RWPE2 (cell line): ENCODE measurements at regions not wholly inside any gene's neighbourhood (a gene's known extent, or its start where the extent isn't known, plus 50 kb on each side); places are given as distances from the start of the nearest gene placed in this dataset.
A peak's percentile ranks its signal among the peaks of the same experiment; 100 is the strongest.

Experiments used
- ATAC-seq: fragments of 200-7000 bp; cut with Tn5 transposase; 3 replicates; pipeline ENCODE4 v1.9.1; 2021; ENCODE audit warnings: low read depth
- DNase-seq: peaks from one replicate; pipeline ENCODE4 v3.0.0-alpha.2; 2020; ENCODE audit warnings: low spot score
- H3K27ac ChIP-seq: fragments of 450-650 bp; 2 replicates; pipeline ENCODE4 v1.5.1; 2017; ENCODE audit warnings: mild to moderate bottlenecking; ENCODE audit not compliant: poor library complexity, severe bottlenecking
- H3K27me3 ChIP-seq: fragments of 250-450 bp; sonication (Bioruptor Pico); 2 replicates; pipeline ENCODE4 v1.5.1; 2021; ENCODE audit warnings: mild to moderate bottlenecking, moderate library complexity; ENCODE audit not compliant: insufficient read depth, poor library complexity, severe bottlenecking
- H3K36me3 ChIP-seq: fragments of 250-450 bp; sonication (Bioruptor Pico); 2 replicates; pipeline ENCODE4 v1.5.1; 2020; ENCODE audit warnings: low read depth, mild to moderate bottlenecking, moderate library complexity
- H3K4me1 ChIP-seq: fragments of 250-450 bp; sonication (Bioruptor Pico); 2 replicates; pipeline ENCODE4 v1.5.1; 2021; ENCODE audit warnings: mild to moderate bottlenecking, moderate library complexity; ENCODE audit not compliant: insufficient read depth, poor library complexity, severe bottlenecking
- H3K4me3 ChIP-seq: fragments of 250-450 bp; sonication (Bioruptor Pico); 2 replicates; pipeline ENCODE4 v1.5.1; 2021; ENCODE audit warnings: mild to moderate bottlenecking, moderate library complexity; ENCODE audit not compliant: severe bottlenecking
- H3K9me3 ChIP-seq: fragments of 250-450 bp; sonication (Bioruptor Pico); 2 replicates; pipeline ENCODE4 v1.5.1; 2021; ENCODE audit warnings: mild to moderate bottlenecking, moderate library complexity; ENCODE audit not compliant: severe bottlenecking
- TF ChIP-seq, protein P1 (sequence below): fragments of 450-650 bp; IDR thresholded peaks from one replicate; pipeline ENCODE4 v1.5.1; 2017; ENCODE audit warnings: mild to moderate bottlenecking, moderate library complexity; ENCODE audit not compliant: poor library complexity, severe bottlenecking

DNA sequence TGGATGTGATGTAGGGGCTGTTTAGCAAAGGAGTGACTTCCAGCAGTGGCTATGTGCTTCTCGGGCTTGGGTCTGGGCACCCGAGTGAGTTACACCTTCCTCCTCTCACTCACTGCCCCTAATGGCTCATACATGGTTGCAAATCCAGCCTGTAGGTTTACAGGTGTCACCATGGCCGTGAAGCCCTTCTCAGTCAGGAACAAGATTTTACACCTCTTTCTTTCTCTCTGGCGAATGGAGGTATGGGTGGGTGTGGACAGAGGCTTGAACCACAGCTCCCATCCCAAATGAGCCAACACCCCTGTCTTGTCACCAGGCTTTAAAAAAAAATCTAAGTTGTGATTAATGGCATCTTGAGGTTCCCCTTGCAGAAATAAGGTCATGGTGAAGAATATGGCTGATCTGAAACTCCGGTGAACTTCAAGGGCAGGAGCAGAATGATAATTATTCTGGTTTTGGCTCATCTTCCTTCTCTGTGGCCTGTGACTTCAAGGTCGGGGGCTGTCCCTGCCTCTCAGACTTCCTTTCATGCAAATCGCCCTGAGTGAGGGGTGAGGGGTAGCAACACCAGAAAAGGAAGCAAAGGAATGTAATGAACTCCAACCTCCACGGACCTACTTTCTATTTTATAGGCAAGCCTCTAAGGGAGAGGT lies 331.2 kb downstream of the MAF start:
- Histone ChIP-seq H3K9me3 (no peaks in the 10 kb centered on the region), H3K27ac (no peak overlapping the region), H3K36me3 (no peaks in the 10 kb centered on the region), H3K27me3 (no peaks in the 10 kb centered on the region), H3K4me3 (no peak overlapping the region), H3K4me1 (no peaks in the 10 kb centered on the region)
- TF ChIP-seq, protein P1, sequence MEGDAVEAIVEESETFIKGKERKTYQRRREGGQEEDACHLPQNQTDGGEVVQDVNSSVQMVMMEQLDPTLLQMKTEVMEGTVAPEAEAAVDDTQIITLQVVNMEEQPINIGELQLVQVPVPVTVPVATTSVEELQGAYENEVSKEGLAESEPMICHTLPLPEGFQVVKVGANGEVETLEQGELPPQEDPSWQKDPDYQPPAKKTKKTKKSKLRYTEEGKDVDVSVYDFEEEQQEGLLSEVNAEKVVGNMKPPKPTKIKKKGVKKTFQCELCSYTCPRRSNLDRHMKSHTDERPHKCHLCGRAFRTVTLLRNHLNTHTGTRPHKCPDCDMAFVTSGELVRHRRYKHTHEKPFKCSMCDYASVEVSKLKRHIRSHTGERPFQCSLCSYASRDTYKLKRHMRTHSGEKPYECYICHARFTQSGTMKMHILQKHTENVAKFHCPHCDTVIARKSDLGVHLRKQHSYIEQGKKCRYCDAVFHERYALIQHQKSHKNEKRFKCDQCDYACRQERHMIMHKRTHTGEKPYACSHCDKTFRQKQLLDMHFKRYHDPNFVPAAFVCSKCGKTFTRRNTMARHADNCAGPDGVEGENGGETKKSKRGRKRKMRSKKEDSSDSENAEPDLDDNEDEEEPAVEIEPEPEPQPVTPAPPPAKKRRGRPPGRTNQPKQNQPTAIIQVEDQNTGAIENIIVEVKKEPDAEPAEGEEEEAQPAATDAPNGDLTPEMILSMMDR, result no peak
- DNase-seq, result no peak
- no peak for ATAC-seq

DNA sequence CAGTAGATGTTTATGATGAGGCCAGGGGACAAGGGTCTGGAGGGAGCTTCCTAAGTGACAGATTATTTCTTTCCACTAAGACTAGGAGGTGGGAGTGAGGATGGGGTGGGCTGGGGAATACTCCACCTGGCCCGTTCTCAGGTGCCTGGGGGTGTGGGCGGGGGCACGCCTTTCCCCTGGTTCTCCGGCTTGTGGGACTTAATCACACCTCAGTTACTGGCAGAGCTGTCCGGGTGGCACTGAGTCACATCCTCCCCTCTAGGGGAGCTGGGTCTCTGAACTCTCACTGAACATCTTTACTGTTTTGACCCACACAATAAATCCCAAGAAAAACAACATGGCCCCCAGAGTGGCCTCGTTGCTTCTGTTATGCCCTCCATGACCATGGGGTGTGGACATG lies 332.8 kb downstream of the MAF start:
- H3K9me3 ChIP-seq, result no peaks in the 10 kb centered on the region
- H3K4me1 ChIP-seq, result no peaks in the 10 kb centered on the region
- DNase-seq, result no peak
- TF ChIP-seq, protein P1, result no peak
- no peak for ATAC-seq
- no peaks in the 10 kb centered on the region for H3K27me3 ChIP-seq
- no peaks in the 10 kb centered on the region for H3K36me3 ChIP-seq
- H3K4me3 ChIP-seq, result no peak overlapping the region
- no peak overlapping the region for H3K27ac ChIP-seq

DNA sequence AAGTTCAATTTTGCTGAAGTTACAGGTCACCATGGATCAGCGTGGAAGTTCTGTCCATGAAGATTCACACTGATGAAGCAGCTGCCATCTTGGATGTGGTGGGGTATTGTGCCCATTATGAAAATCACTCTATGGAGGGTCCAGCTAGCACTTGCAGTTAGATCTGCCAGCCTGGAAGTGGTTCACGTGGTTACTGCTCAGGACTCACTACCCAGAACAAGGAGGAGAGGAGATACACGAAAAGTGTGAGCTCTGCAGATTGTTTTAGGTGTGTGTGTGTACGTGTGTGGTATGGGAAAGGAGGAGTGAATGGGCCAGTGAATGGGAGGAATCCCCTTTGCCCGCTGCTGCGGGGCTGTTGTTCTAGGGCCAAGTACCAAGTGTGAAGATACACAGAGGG lies 333.4 kb downstream of the MAF start:
- Histone ChIP-seq H3K4me3 (no peak overlapping the region), H3K27ac (no peak overlapping the region), H3K9me3 (no peaks in the 10 kb centered on the region), H3K27me3 (no peaks in the 10 kb centered on the region), H3K36me3 (no peaks in the 10 kb centered on the region), H3K4me1 (no peaks in the 10 kb centered on the region)
- no peak for DNase-seq
- no peak for ATAC-seq
- TF ChIP-seq, protein P1, result no peak

DNA sequence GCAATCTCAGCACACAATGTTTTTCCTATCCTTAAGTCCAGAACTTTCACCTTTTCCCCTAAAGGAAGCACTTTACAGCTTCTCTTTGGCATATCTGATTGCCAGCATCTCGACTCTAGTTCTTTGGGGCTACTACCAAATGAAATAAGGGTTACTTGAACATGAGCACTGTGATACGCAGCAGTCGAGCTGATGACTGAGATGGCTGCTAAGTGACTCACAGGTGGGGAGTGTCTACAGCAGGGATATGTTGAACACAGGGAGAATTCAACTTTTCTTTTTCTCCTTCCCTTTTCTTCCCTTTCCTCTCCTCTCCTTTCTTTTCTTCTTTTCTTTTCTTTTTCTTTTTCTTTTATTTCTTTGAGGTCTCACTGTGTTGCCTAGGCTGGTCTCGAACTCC lies 334.8 kb downstream of the MAF start:
- ATAC-seq (peak; percentile 55; the same call in 1 of the 3 replicates), DNase-seq (no peak)
- TF ChIP-seq, protein P1, result no peak
- no peaks in the 10 kb centered on the region for H3K9me3 ChIP-seq
- no peak overlapping the region for H3K27ac ChIP-seq
- no peaks in the 10 kb centered on the region for H3K4me1 ChIP-seq
- no peaks in the 10 kb centered on the region for H3K36me3 ChIP-seq
- H3K27me3 ChIP-seq, result no peaks in the 10 kb centered on the region
- H3K4me3 ChIP-seq, result no peak overlapping the region

DNA sequence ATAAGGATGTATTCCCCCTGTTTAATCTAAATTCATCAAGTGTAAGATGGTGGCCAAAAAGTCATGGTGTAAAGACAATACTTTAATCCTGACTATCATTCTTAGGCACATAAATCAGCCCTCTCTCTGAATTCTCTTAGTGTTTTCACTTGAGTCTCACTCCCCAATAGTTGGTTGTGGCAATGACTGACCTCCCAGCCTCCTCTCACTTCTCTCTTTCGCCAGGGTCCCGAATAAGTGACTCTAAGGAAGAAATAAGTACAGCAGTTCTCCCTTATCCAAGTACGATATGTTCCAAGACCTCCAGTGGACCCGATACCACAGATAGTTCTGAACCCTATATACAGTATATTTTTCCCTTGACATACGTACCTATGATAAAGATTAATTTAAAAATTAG lies 335.3 kb downstream of the MAF start:
- Histone ChIP-seq H3K27me3 (no peaks in the 10 kb centered on the region), H3K4me1 (no peaks in the 10 kb centered on the region), H3K36me3 (no peaks in the 10 kb centered on the region), H3K27ac (no peak overlapping the region), H3K9me3 (no peaks in the 10 kb centered on the region), H3K4me3 (no peak overlapping the region)
- ATAC-seq (no peak), DNase-seq (no peak)
- TF ChIP-seq, protein P1, result no peak
